Embryonic facial prominence (tissue), 1 donor: ENCODE measurements at regions not wholly inside any gene's neighbourhood (a gene's known extent, or its start where the extent isn't known, plus 50 kb on each side); places are given as distances from the start of the nearest gene placed in this dataset.
"Not testable (repeated sequence)": the region's sequence is repeated elsewhere in the genome, so short reads cannot be mapped to it uniquely, and the experiment has no call there.

Experiments used
- DNase-seq: peaks from one replicate; pipeline ENCODE4 v3.0.0-alpha.2; 2016; ENCODE audit errors: extremely low spot score

- DNase-seq: no peak
Measured at GRCh38 chr14:23694949-23695663, 58.9 kb downstream of the DHRS2 start.

GRCh38 chr14:23695664-23695999, 59.5 kb downstream of the DHRS2 start:
- DNase-seq: no peak

- no peak for DNase-seq
Measured at GRCh38 chr14:23696701-23697239, 60.6 kb downstream of the DHRS2 start.

GRCh38 chr14:23697680-23698079, 61.5 kb downstream of the DHRS2 start:
- DNase-seq: no peak

GRCh38 chr14:23702656-23703426, 66.7 kb downstream of the DHRS2 start:
- no peak for DNase-seq

GRCh38 chr14:23704890-23705289, 68.7 kb downstream of the DHRS2 start:
- DNase-seq: no peak

GRCh38 chr14:23707415-23707814, 71.3 kb downstream of the DHRS2 start:
- no peak for DNase-seq

GRCh38 chr14:23708343-23708742, 72.2 kb downstream of the DHRS2 start:
- DNase-seq: no peak

- DNase-seq: no peak
Measured at GRCh38 chr14:23709923-23710322, 73.8 kb downstream of the DHRS2 start.

- no peak for DNase-seq
Measured at GRCh38 chr14:23712287-23712686, 76.1 kb downstream of the DHRS2 start.

- no peak for DNase-seq
Measured at GRCh38 chr14:23719225-23719985, 83.2 kb downstream of the DHRS2 start.

- no peak for DNase-seq
Measured at GRCh38 chr14:23722675-23723074, 86.5 kb downstream of the DHRS2 start.

GRCh38 chr14:23723911-23724310, 87.7 kb downstream of the DHRS2 start:
- DNase-seq: no peak

GRCh38 chr14:23725528-23725927, 89.4 kb downstream of the DHRS2 start:
- no peak for DNase-seq

GRCh38 chr14:23725980-23726710, 90.0 kb downstream of the DHRS2 start:
- no peak for DNase-seq

- no peak for DNase-seq
Measured at GRCh38 chr14:23727566-23728335, 91.6 kb downstream of the DHRS2 start.

- DNase-seq: no peak
Measured at GRCh38 chr14:23728791-23729190, 92.6 kb downstream of the DHRS2 start.

- no peak for DNase-seq
Measured at GRCh38 chr14:23729720-23730387, 93.7 kb downstream of the DHRS2 start.

GRCh38 chr14:23735394-23735793, 99.2 kb downstream of the DHRS2 start:
- no peak for DNase-seq

- DNase-seq: not testable (repeated sequence)
Measured at GRCh38 chr14:23744368-23744767, 108.2 kb downstream of the DHRS2 start.
